HG02973 (cell line): ENCODE measurements at regions not wholly inside any gene's neighbourhood (a gene's known extent, or its start where the extent isn't known, plus 50 kb on each side); places are given as distances from the start of the nearest gene placed in this dataset.

Experiments
- ATAC-seq: cut with Tn5 transposase; IDR thresholded peaks from one replicate; pipeline ENCODE4 v1.9.1; 2021; ENCODE audit warnings: moderate library complexity; ENCODE audit not compliant: unreplicated experiment

DNA sequence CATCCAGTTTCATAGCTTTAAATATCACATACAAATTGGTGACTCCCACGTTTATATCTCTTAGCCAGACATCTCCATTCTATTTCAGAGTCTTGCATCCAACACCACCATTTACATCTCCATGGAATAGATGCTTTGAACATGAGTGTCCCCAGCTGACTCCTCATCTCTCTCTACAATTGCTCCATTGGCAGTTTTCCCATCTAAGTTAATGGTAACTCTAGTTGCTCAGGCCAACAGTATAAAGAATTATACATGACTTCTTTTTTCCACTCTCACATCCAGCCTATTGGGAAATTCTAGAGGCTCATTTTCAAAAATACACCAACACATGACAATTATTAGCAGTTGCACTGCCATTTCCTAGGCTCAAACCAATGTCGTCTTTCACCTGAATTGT, 388.2 kb downstream of the STIM2 start:
- ATAC-seq: no peak

DNA sequence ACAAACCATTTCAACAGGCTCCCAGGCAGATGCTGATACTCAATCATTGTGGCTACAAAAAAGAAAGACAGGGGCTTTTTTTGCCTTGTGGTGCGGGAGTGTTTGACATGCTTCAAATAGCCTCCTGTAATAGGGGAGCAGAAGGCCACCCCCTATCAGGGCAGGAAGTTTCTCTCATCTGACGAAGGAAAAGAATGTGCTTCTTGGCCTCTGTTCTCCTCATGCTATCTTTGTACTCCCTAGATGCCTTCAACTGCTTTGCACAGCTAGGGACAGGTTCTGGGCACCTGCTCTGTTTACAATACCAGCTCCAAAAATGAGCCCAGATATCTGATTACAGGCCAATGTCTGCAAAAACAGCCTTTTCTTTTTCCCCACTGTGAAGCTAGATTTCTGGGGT, 391.1 kb downstream of the STIM2 start:
- no peak for ATAC-seq

DNA sequence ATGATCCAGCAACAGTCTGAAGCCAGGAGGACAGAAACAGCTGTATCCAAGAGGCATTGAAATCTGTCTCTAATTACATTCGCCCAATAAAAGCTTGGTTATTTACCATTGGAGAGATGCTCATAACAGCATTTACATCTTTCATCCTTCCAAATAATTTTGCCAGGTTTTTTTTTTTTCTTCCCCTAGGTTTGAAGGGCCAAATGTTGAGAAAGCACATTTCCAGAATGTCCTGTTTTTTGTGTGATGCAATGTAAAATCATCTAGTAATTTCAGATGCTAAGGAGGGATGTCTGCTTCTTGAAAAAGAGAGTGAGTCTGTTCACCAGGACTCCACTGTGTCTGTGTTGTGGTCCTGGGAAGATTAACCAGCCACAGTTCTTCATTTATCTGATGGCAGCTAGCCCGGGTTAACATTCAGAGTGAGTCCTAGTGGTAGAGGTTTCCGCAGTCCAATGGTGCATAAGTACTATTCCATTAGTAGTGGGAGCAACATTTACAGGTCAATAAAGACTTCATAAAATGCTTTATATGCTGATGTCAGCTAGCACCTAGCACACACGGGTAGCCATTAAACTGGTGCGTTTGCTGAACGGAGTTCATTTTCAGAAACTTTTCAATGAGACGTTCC, 406.8 kb downstream of the STIM2 start:
- ATAC-seq: no peak

DNA sequence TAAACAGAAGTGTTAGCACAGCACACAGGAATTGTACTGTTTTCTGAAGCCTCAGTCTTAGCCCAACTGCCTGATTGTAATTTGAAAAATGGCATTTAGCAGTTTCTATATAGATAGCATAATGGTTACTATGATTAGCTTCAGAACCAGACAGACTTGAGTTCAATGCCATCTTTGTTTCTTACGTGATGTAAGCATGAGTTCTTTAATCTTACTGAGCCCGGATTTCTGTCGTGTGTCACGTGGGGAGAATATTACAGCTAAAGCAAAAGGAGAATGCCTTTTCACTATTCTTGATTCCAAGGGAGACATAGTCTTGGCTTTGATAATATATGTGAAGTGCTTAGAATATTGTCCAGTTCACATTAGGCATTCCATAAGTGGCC, 407.3 kb downstream of the STIM2 start:
- no peak for ATAC-seq

DNA sequence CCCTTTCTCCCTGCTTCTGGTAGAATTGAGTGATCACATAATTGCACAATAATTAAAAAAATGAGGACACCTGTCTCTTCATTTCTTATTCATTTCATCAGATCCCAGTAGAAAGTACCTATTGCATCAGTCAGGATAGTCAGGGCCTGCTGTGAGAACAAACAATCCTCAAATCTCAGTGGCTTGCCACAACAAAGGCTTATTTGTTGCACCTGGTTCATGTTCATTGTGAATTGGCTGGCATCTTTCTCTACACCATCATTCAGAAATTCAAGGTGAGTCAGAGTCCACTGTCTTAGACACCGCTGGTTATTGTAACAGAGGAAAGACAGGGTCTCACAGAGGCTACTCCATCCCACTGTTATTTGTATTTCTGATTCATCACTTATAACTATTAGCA, 409.8 kb downstream of the STIM2 start:
- ATAC-seq: no peak

DNA sequence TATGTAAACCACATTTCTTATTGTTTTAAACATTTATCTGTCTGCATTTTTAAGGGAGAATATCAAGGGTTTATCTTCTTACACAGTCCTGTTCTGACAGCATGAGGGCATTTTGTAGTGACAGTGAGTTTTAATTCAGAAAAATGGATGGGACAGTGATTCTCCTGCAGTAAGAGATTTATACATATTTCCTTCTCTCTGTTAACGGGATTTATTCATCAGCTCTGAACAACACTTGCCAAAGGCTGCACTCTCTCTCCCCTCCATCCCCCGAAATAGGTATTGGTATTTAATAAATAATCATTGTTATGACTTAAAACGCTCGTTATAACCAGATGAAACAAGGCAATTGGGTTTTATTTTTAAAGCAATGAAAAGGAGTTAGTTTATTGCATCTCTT, 410.9 kb downstream of the STIM2 start:
- ATAC-seq: no peak

DNA sequence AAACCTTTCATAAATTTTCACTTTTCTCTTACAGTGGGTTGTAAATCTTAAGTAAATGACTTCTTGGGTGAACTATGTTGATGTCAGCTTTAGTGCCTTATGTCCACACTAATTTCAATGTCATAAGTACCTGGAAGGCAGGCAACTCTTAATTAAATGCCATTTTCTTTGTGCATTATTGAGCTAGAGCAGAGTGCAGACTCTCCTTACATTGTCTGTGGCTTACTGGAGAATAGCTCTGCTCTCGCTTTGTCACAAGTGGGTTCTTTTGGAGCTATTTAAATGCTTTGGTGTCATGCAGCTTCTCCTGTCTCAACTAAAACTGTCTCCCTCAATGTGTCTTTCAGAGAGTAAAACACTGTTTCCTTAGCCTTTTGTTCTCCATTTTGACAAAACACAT, 411.6 kb downstream of the STIM2 start:
- no peak for ATAC-seq

DNA sequence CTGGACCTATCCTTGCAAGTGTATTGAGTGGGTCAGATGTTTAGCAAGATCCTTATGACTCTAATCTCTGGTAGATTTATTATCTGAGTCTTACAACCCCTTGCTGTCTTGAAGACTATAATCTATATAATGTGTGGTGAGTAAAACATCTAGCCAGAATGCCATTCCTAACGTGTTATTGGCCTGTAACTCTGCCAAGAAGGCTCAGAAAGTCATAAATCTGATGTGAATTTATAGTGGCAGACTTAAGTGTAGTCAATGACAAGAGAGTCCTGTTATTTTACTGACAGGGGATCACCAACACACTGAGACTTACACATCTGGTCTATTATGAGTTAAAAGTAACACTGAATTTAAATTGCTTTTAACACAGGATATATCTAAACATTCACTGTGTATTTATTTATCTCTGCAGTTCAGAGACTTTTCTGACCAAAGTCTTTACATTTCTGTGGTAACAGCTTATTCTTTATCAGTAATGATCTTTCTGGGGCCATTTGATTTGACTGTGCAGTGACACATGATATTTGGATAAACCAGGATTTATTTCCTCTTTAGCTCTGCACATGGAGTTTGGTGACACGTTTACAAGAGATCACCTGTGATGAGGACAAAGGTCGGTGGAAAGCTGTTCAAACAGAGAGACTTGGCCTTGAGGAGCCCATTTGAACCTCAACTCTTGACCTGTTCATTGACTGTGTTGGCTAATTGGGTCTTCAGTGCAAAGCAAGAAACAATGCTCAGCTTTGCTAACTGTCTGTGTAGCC, 415.8 kb downstream of the STIM2 start:
- no peak for ATAC-seq

DNA sequence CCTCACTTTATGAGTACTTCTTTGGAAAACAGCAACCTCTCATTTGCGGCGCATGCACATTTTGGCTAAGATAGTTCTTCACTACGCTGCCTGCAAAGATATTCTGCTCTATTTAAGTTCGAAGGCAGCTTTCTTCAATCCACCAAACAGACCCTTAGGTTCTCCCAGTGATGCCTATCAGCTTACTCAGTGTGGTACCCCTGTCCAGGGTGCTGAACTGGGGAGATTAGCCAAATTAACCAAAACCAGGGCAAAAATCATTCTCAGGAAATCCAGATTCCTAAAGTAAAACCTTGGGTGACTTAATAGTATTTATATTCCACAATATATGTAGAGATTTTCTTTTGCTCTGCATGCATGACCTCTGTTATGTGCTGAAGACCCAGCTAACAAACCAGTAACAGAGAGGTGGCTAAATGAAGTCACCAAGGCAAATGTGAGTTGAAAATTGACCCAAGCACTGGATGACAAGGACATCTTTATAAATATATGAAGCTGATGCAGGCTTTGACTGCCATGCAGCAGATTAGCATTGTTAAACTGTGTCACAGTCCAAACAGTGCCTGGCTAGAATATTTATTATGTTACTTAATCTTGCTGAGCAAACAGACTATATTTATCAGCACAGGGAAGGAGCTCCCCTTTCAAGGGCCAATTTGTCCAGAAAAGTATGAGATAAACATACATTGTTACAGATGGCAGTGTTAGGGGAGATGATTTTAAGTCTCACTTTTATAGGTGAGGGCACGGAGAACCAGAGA, 418.2 kb downstream of the STIM2 start:
- ATAC-seq: no peak

DNA sequence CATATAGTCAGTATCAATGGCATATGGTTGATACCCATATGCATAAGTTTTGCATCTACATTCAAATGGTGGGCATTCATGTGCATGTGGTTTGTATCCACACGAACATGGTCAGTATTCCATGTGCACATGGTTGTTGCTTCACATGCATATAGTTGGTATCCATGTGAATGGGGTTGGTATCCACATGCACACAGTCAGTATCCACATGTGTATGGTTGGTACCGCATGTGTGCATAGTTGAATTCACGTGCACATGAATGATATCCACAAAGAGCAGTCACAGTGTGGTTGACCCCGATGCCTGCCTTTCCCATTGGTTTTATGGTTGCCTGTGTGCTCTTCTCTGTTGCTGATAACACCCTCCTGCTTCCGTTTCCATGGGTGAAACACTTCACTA, 427.9 kb downstream of the STIM2 start:
- no peak for ATAC-seq

DNA sequence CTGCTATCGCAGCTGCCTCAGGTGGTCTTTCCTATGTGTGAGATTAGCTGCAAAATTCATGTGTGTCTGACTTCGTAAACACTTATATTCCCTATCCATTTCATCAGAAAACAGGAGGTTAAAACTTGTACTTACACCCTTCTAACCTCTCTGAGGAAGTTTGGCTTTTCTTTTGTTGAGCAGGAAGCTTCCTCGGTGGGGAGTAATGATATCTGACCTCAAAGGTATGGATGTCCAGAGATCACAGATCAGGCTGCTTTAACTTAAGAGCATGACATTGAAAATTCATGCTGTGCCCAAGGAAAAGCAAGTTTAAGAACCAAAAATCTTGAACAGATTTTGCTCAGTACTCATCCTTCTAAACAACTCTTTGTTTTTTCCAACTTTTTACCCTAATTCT, 429.1 kb downstream of the STIM2 start:
- ATAC-seq: no peak

DNA sequence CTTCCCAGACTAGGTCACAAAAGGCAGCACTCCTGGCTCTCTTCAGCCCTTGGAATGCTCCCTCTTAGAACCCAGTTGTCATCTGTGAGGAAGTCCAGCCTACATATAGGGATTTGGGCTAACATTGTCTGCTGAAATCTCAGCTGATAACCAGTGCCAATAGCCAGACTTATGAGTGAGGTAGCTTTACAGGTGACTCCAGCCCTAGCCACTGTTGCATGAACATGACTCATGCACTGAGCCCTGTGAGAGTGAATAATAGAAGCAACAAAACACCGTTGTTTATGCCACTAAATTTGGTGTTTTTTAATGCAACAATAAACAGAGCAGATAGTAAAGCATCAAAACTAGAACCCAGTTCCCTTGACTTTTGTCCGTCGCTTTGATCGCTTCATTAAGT, 433.2 kb downstream of the STIM2 start:
- ATAC-seq: no peak

DNA sequence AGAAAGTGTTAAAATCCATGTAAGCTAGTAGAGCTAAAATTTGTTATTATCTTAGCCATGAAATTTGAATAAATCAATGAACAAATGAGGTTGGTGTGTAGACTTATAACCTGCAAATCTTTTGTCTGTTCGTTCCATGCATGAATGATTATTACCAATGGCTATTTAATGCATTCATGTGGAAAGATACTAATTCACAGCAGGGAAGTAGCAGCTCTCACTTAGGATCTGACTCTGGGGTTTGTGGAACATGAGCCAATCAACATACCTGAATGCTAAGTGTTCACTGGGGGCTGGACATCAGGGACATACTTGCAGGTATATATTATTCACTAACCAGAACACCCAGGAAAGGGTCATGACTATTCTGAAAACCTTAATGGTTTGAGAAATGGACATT, 444.1 kb downstream of the STIM2 start:
- ATAC-seq: no peak

DNA sequence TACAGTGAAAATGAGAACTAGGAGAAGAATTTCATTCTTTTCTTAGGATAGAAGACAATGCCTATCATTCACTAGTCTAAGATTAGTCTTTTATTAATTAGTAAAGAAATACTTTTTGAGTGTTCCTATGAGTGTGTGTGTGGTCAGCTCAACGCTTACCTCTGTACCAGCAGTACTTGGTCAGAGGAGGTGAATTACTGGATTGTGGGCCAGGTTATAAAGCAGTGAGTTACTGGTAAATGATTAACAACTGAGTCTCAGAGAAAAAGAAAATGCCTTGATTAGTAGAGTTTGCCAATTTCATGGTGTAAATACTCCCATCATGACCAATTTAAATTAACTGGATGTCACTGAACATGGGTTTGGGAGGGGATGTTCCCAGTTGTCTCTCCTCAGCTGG, 444.6 kb downstream of the STIM2 start:
- no peak for ATAC-seq

DNA sequence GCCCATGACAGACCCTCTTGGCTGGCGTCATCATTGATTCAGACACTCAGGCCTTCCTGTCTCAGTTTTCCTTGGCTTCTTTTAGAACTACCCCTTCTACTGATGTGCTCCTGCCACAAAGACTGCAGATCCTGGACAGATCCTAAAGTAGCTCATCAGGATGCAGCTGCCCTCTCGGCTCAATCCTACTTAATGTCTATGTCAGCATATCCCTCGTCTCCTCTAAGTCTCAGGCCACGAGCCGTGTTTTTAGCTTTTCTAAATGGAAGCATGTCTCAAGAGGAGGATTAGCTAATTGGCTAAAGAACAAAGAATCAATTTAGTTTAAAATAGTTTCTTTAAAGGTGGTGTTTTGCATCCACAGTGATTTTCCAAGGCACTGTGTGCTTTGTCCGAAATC, 447.7 kb downstream of the STIM2 start:
- ATAC-seq: no peak

DNA sequence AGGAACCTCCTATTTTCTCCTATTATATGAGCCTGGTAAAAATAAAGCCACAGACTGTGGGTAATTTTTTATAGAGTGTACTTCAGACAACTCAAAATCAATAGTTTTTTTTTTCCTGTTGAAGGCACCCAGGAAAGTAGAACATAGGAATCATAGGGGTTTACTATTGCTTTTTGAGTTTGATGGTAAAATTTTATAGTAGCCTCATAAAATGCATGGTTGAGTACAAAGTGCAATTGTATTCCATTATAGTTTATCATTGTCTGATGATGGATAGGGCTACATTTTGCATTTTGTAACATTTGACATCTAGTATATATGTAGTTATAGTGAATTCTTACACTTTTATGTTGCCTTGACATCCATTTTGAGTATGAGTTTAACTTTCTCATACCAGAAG, 455.0 kb downstream of the STIM2 start:
- ATAC-seq: no peak

DNA sequence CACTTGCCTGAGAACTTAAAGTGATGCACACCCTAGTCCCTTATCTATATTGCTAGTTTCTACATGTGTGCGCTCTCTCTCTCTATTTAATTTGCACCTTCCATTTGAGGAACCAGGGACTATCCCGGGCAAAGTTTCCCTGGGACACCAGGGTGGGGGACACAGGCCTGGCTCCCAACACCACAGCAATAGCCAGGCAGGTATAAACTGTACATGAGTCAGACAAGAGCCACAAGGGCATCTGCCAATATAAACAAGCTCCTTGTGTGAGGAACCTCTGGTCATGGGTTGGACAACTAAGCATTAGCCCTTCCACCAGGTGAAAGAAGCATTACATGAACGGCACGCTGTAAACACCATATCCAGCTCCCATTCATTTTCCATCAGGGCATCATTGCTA, 455.5 kb downstream of the STIM2 start:
- ATAC-seq: no peak

DNA sequence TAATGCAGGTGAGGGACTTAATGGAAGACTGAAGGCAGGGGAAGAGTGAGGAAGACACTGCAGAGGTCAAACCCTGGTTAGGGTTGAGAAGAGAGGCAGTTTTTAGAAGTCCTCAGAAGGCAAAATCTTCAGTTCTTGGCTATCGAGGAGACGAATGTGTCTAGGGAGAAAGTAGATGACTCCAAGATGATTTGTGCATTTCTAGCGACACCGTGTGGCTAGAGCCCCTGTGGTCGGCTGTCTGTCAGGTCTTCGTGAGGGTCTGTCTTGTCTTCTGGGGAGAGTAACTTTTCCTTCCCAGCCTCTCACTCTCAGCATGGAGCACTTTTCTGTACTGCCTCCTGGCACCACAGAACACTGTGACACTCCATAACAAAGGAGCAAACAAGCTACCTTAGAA, 458.1 kb downstream of the STIM2 start:
- ATAC-seq: no peak

DNA sequence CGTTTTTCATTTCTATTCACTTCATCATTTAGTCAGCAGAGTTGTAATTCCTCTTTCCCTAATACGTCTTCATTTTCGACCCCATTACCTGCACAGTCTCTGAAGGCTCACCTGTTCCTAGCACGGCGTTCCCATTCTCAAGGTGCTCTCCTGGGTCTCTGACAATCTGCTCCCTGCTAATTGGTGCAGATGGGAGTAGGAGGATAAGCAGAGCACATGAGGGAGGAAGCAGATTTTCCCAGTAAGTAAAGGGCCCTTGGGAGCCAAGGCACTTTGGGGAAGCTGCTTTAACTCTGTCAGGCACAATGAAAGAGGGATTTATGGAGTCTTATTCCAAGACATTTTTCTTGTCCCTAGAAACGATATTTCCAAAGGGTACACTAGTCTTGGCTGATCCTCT, 466.4 kb downstream of the STIM2 start:
- no peak for ATAC-seq

DNA sequence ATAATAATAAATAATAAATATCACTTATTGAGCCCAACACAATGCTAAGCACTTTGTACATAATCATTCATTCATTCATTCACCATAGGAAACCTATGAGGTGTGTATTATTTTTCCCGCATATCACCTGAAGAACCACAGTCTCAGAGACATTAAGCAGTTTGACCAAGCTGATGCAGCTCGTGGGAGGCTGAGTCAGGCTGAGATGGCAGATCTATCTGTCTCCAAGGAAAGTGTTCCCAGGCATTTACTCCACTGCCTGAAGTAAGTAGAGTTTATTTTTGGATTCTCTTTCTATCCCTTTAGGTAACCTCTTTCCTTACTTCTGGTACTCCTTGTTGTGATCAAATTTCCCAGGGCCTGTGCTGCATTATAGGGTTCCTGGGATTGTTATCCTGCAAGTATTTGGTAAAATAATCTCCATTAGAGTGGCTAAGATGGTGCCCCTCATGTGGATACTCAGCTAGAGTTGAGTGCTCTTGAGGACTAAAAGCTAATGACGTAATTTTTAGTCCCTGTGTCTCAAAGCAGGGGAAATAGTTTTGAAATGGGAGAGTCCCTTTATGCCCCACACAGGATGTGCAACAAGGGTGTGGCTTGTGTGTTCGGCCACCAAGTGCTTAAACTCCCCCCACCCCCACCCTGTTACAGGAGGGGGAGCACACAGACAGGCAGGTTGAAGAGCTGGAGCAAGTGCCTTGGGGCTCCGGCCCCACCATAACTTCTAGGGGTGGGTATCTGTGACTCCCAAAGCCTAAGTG, 467.0 kb downstream of the STIM2 start:
- no peak for ATAC-seq

DNA sequence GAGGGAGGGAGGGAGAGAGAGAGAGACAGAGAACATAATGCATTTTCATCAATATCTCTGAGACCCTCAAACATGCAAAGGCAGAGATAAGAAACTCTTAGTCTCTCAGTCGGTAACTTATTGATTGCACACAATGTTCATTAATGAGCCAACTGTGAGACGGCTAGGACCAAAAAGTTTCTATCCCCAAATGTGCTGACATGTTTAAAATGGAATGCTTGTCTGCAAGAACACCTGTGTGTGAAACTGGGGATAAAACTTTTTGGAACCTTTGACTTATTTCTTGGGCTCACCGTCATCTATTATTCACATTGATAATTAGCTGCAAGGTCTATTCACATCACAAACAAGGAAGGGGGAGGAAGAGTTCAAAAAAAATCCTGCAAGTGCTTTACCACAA, 477.9 kb downstream of the STIM2 start:
- no peak for ATAC-seq

DNA sequence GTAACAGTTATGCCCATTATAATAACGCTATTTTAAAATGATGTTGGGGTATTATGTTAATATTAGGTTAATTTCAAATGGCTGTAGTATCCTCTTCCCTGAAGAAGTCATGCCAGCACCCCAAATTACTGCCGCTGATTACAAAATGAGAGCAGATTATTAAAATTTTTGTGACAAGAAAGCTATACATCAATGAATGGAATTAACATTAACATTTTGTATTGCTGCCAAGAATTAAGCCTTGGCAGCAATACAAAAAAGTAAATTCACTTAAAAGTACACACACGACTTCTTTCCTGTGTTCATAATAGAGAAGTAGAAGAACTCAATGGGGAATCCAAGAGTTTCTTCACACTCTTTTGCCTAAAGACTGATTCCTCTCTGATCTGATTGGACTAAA, 482.8 kb downstream of the STIM2 start:
- ATAC-seq: no peak
